Non-pigmented ciliary epithelial cell (primary cell): ENCODE measurements at regions not wholly inside any gene's neighbourhood (a gene's known extent, or its start where the extent isn't known, plus 50 kb on each side); places are given as distances from the start of the nearest gene placed in this dataset.
"Not testable (repeated sequence)": the region's sequence is repeated elsewhere in the genome, so short reads cannot be mapped to it uniquely, and the experiment has no call there.

Source experiments
- DNase-seq: peaks from one replicate; pipeline ENCODE4 v3.0.0-alpha.2; 2010; ENCODE audit warnings: low read depth

- no peak for DNase-seq
These were observed 667.4 kb downstream of the ROBO2 start for GRCh38 chr3:77707281-77707680.

GRCh38 chr3:77709155-77709554 lies 669.3 kb downstream of the ROBO2 start:
- no peak for DNase-seq

- DNase-seq = no peak
These were observed 678.4 kb downstream of the ROBO2 start for GRCh38 chr3:77718311-77718710.

GRCh38 chr3:77720460-77720971 lies 680.6 kb downstream of the ROBO2 start:
- no peak for DNase-seq

- no peak for DNase-seq
These were observed 686.6 kb downstream of the ROBO2 start for GRCh38 chr3:77726517-77726916.

- no peak for DNase-seq
These were observed 706.1 kb downstream of the ROBO2 start for GRCh38 chr3:77746048-77746447.

GRCh38 chr3:77746892-77747291 lies 707.0 kb downstream of the ROBO2 start:
- no peak for DNase-seq

- DNase-seq = not testable (repeated sequence)
These were observed 716.6 kb downstream of the ROBO2 start for GRCh38 chr3:77756397-77756975.

- DNase-seq = no peak
These were observed 732.6 kb downstream of the ROBO2 start for GRCh38 chr3:77772459-77772858.

GRCh38 chr3:77773084-77773483 lies 733.2 kb downstream of the ROBO2 start:
- no peak for DNase-seq

GRCh38 chr3:77780278-77780996 lies 740.5 kb downstream of the ROBO2 start:
- DNase-seq = no peak

GRCh38 chr3:77786216-77786615 lies 746.3 kb downstream of the ROBO2 start:
- DNase-seq = no peak

GRCh38 chr3:77795013-77795412 lies 755.1 kb downstream of the ROBO2 start:
- no peak for DNase-seq

- DNase-seq = no peak
These were observed 759.4 kb downstream of the ROBO2 start for GRCh38 chr3:77799278-77799677.

GRCh38 chr3:77800893-77801292 lies 761.0 kb downstream of the ROBO2 start:
- no peak for DNase-seq

- no peak for DNase-seq
These were observed 767.4 kb downstream of the ROBO2 start for GRCh38 chr3:77807312-77807711.

- DNase-seq = no peak
These were observed 774.9 kb downstream of the ROBO2 start for GRCh38 chr3:77814845-77815244.

- no peak for DNase-seq
These were observed 775.6 kb downstream of the ROBO2 start for GRCh38 chr3:77815467-77815866.

- DNase-seq = no peak
These were observed 776.5 kb downstream of the ROBO2 start for GRCh38 chr3:77816366-77816765.

GRCh38 chr3:77825001-77825827 lies 785.3 kb downstream of the ROBO2 start:
- DNase-seq = peak; percentile 90

- no peak for DNase-seq
These were observed 796.0 kb downstream of the ROBO2 start for GRCh38 chr3:77835921-77836320.

GRCh38 chr3:77837456-77838025 lies 797.6 kb downstream of the ROBO2 start:
- no peak for DNase-seq

GRCh38 chr3:77859156-77859555 lies 819.3 kb downstream of the ROBO2 start:
- DNase-seq = no peak
